Activated CD8-positive, alpha-beta T cell treated with anti-CD3 and anti-CD28 coated beads for 36 hours (primary cell): ENCODE measurements at regions not wholly inside any gene's neighbourhood (a gene's known extent, or its start where the extent isn't known, plus 50 kb on each side); places are given as distances from the start of the nearest gene placed in this dataset.

ENCODE experiments used
- ATAC-seq: fragments of 200-7000 bp; cut with Tn5 transposase; one replicate; pipeline ENCODE4 v1.10.0; 2021; ENCODE audit warnings: mild to moderate bottlenecking, moderate library complexity
- CTCF ChIA-PET: fragments of 350-600 bp; sonication (Branson Sonifier 250); formaldehyde crosslinking; loops from one replicate; lab custom pipeline; 2021; ENCODE audit warnings: antibody characterized with exemption; lab: Charles Lee
- POLR2A ChIA-PET: fragments of 350-600 bp; sonication (Branson Sonifier 250); formaldehyde crosslinking; loops from one replicate; lab custom pipeline; 2021; ENCODE audit warnings: antibody characterized with exemption; lab: Charles Lee
- DNase-seq: peaks from one replicate; pipeline ENCODE4 v3.0.0-alpha.2; 2020
- H3K27ac Mint-ChIP-seq: one replicate; pipeline ENCODE4 v1.8.0; 2021; ENCODE audit warnings: mild to moderate bottlenecking, mixed read lengths
- H3K27me3 Mint-ChIP-seq: one replicate; pipeline ENCODE4 v1.8.0; 2021; ENCODE audit warnings: mixed read lengths
- H3K36me3 Mint-ChIP-seq: one replicate; pipeline ENCODE4 v1.8.0; 2021; ENCODE audit warnings: low read depth, mixed read lengths
- H3K4me1 Mint-ChIP-seq: one replicate; pipeline ENCODE4 v1.8.0; 2021; ENCODE audit warnings: low read depth, mixed read lengths
- H3K4me3 Mint-ChIP-seq: one replicate; pipeline ENCODE4 v1.8.0; 2021; ENCODE audit warnings: mild to moderate bottlenecking, moderate library complexity, mixed read lengths
- H3K9me3 Mint-ChIP-seq: one replicate; pipeline ENCODE4 v1.8.0; 2021; ENCODE audit warnings: mixed read lengths
- CTCF ChIP-seq: fragments of 200-600 bp; IDR thresholded peaks from one replicate; pipeline ENCODE4 v1.8.0; 2022; ENCODE audit warnings: antibody characterized with exemption, mild to moderate bottlenecking
- intact Hi-C: fragments of 100-400 bp; cut with micrococcal nuclease; formaldehyde crosslinking; loops from one replicate; pipeline ENCODE4 v1.10.0; 2022

- Mint-ChIP-seq H3K4me1 (no peaks in the 10 kb centered on the region), H3K4me3 (no peak overlapping the region), H3K36me3 (no peaks in the 10 kb centered on the region), H3K27me3 (no peaks in the 10 kb centered on the region), H3K27ac (no peak overlapping the region), H3K9me3 (no peaks in the 10 kb centered on the region)
- CTCF ChIA-PET: no interaction called here
- no peak for TF ChIP-seq CTCF
- POLR2A ChIA-PET: no interaction called here
- ATAC-seq (no peak), DNase-seq (no peak)
- intact Hi-C loops: no loop called here
Observed at GRCh38 chr3:99506-99905, 97.1 kb upstream of the CHL1 start.

DNA sequence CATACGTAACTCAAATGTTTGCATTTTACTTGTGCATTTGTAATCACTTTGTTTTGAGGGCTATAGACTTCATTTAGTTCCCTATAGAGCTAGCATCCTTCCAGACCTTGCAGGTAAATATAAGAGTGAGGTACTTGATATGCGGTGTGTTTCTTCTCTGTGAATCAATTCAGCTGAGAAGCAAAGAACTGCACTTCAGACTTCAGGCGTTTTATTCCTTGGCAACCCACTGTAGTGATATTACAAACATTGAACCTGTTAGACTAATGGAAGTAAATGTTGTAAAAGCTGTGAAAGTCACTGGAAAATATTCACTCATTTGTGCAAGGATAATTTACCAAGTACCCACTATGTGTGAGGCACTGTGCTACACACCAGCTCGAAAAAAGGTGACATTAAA is 94.1 kb upstream of the CHL1 start:
- DNase-seq (no peak), ATAC-seq (no peak)
- ChIA-PET POLR2A (no interaction called here), CTCF (no interaction called here)
- no peaks in the 10 kb centered on the region for H3K27me3 Mint-ChIP-seq
- no peak for TF ChIP-seq CTCF
- no peaks in the 10 kb centered on the region for H3K36me3 Mint-ChIP-seq
- no peaks in the 10 kb centered on the region for H3K4me1 Mint-ChIP-seq
- H3K9me3 Mint-ChIP-seq: no peaks in the 10 kb centered on the region
- intact Hi-C loops: no loop called here
- H3K4me3 Mint-ChIP-seq: no peak overlapping the region
- H3K27ac Mint-ChIP-seq: no peak overlapping the region

DNA sequence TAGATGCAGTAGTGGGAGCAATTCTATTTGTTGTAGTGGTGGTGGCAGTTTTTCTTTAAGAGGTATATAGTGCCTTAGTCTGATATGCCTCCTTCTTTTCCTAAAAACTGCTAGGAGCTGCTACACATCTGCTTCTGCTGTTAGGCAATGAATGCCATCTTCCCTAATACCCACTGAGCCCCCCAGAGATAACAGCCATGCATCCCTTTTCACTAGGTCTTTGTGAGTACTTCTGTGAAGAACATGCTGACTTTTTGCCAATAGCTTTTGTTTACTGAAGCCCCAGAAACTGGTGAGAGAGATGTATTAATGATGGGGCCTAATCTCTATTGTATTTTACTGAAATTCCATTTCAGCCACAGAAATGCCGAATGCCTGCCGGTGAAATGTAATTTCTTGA is 92.6 kb upstream of the CHL1 start:
- Mint-ChIP-seq H3K4me1 (no peaks in the 10 kb centered on the region), H3K9me3 (no peaks in the 10 kb centered on the region), H3K36me3 (no peaks in the 10 kb centered on the region), H3K27me3 (no peaks in the 10 kb centered on the region), H3K4me3 (no peak overlapping the region), H3K27ac (no peak overlapping the region)
- ChIA-PET POLR2A (no interaction called here), CTCF (no interaction called here)
- DNase-seq (no peak), ATAC-seq (no peak)
- intact Hi-C loops: no loop called here
- no peak for TF ChIP-seq CTCF

DNA sequence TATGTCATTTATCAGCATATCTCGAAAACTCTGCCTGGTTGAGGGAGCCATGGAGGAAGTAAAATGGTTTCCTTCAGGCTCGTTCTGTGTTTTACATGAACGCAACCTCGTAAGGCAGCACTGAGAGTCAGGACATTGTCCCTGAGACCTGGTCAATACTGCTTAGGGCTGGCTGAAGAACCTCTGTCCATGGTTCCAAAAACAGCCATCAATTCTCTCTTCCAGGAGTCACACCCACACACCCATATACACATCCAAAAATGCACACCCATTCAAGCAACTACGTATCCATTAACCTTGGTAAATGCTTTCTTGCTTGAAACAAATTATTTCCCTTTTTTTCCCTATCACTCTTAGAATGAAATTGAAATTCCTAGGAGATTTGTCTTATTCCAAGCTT is 91.0 kb upstream of the CHL1 start:
- H3K36me3 Mint-ChIP-seq: no peaks in the 10 kb centered on the region
- intact Hi-C loops: no loop called here
- CTCF ChIA-PET: no interaction called here
- ATAC-seq (no peak), DNase-seq (no peak)
- H3K27ac Mint-ChIP-seq: no peak overlapping the region
- no peaks in the 10 kb centered on the region for H3K4me1 Mint-ChIP-seq
- no peaks in the 10 kb centered on the region for H3K9me3 Mint-ChIP-seq
- H3K4me3 Mint-ChIP-seq: no peak overlapping the region
- no peaks in the 10 kb centered on the region for H3K27me3 Mint-ChIP-seq
- POLR2A ChIA-PET: no interaction called here
- no peak for TF ChIP-seq CTCF

DNA sequence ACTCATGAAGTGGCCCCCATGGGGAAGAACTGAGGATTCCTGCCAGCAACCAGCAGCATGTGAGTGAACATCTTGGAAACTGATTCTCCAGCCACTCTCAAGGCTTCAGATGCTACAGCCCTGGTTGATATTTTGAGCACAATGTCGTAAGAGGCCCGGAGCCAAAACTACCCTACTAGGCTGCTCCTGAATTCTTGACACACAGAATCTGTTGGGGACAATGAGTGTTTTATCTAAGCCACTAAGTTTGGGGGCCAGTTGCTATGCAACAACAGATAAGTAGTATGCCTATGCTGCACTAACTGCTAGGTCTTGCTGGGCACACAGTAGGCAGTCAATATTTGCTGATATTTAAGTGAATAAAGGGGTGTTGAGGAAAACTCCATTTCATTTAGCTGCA is 89.9 kb upstream of the CHL1 start:
- Mint-ChIP-seq H3K9me3 (no peaks in the 10 kb centered on the region), H3K4me1 (no peaks in the 10 kb centered on the region), H3K27me3 (no peaks in the 10 kb centered on the region), H3K4me3 (no peak overlapping the region), H3K36me3 (no peaks in the 10 kb centered on the region), H3K27ac (no peak overlapping the region)
- POLR2A ChIA-PET: no interaction called here
- DNase-seq (no peak), ATAC-seq (no peak)
- CTCF ChIA-PET: no interaction called here
- no peak for TF ChIP-seq CTCF
- intact Hi-C loops: no loop called here
